Activated gamma-delta T cell treated with anti-CD3 and anti-CD28 coated beads, Interleukin-2, amount 50 U/mL, for 16 hours (primary cell): ENCODE measurements at regions not wholly inside any gene's neighbourhood (a gene's known extent, or its start where the extent isn't known, plus 50 kb on each side); places are given as distances from the start of the nearest gene placed in this dataset.

Source experiments
- DNase-seq: peaks from one replicate; pipeline ENCODE4 v3.0.0-alpha.2; 2020; ENCODE audit warnings: low read depth

DNA sequence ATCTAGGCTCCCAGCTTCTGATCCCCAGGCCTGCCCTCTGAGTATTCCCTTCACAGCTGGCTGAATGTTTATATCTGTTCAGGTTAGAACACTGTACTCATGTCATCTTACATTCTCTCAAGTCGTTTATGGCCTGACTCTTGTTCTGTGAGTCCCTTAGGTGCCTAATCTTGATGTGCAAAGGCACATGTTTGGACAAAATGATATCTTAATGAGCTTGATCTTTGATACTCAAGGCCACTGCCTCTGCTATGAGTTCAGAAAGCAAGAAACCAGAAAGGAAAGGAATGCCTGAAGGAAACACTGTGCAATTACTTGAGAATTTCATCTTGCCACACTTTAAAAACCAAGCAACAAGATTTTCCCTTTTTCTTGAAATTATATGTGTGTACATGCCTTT lies 391.8 kb upstream of the ZNF608 start:
- no peak for DNase-seq

DNA sequence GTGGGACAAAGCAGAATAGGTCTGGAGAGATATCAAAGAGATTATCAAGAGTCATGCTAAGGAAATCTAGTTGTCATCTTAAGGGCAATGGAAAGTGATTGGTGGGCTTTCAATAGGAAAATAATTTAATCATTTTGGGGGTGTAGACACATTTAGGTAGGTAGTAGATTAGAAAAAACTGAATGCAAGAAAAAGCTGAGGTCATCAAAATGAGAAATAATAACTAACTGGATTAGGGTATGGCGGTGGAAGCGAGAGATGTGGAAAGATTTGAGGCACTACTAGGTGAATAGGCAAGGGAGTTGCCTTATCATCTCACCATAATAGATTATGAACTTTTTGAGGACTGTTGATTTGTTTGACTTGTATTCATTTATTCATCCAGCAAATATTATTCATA lies 393.2 kb upstream of the ZNF608 start:
- DNase-seq: no peak

DNA sequence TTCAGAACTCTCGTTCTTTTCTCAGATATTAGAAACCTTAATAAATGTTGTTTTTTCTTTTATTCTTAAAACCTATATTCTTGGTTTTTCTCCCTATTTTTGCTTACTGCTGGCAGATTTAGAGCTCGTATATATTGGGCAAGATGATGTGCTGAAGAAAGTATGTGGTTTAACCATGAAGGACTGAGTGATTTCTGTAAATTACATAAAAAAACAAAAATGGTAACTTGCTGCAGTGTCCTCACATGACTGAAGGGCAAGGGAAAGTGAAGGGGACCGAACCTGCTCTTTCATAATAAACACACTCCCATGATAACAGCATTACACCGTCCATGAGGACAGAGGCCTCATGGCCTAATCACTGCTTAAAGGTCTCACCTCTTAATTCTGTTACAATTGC lies 393.8 kb upstream of the ZNF608 start:
- DNase-seq: no peak

DNA sequence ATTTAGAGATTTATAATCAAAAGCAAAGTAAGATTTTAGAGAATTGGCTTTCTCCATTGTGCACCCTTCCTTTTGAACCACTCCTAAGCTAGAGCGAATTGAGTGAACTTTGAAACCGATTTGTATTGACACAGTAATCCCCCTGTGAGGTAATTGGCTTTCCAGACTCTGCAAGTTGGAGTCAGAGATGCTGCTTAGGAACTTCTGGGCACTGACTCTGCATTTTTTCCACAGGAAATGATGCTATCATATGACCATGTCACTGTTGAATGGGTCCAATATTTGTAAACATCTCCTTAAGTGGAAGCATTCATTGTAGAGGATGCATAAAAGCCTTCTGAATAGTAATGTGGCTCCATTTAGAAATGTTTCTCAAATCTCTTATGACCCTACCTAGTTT lies 394.4 kb upstream of the ZNF608 start:
- DNase-seq: no peak

DNA sequence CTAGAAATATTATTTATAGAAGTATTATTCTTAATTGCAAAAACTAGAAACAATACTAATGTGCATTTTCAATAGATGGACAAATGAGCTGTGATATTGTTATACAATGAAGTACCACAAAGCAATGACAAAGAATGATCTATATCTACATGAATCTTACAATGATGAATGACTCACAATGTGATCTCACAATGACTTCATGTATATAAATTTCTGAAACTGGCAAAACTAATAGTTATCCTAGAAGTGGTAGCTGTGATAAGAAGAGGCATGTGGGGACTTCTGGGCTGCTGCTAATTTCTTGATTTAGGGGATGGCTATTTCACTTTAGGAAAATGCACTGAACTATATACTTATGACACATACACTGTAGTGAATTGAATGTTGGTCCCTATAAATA lies 396.0 kb upstream of the ZNF608 start:
- DNase-seq: no peak

DNA sequence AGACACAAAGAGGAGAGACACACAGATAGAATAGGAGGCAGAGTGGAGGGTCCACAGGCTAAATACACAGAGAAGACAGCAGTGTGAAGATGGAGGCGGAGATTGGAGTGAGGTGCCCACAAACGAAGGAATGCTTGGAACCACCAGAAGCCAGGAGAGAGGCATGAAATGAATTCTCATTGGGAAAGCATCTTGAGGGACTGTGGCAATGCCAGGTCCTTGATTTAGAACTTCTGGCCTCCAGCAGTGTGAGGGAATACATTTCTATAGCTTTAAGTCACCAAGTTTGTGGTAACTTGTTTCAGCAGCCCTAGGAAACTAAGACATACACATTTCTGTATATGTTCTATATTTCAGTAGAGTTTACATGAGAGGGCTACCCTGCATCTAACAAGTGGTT lies 396.6 kb upstream of the ZNF608 start:
- no peak for DNase-seq

DNA sequence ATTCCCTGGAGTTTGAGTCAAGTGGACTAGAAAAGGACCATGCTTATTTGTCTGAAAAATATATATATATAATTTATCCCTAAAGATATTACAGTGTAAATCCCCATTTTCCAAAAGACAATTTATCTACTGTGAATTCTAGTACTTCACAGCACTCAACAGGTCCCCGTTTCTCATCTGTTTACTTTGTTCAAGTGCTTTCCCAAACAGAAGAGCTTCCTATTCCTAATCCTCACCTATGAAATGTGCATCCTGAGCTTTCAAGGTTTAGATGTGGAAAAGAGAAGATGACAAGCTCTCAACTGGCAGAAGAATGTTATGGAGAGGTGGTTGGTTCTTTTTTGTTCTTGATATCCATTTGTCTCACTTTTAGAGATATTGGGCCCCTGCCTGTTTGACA lies 401.6 kb upstream of the ZNF608 start:
- no peak for DNase-seq

DNA sequence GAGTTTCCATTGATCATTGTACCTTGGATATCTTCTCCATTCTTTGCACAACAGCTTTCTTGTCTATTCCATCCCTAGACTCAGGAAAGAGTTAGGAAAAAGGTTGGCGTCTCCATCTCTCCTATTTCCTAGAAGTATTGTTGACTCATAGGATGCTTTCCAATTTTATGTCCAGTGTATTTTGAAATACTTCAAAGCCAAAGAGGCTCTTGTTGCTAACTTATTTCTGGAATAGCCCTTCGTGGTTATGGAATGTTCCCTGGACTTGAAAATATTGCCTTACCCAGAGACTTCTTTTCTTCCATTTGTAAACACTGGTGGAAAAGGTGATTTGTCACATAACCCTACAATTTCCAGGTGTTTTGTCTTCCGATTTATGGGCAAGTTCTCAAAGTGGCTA lies 402.3 kb upstream of the ZNF608 start:
- DNase-seq: no peak

DNA sequence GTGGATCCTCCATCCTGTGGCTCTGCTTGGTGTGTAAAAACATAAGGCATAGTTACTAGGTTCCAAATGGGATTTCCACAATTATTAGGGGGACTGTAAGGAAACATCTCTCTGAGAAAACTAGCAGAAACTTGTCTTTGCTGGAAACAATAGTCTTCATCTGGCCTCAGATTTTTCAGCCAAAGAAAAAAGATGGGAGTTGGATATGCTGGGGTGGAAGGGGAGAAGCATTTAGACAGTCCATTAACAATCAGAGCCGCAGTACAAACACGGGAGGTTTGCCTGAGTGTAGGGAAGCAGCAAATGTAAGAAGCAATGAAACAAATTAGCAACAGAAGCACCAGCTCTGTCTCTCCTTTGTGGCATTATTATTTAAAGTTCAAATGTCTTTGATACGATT lies 402.7 kb upstream of the ZNF608 start:
- DNase-seq: no peak

DNA sequence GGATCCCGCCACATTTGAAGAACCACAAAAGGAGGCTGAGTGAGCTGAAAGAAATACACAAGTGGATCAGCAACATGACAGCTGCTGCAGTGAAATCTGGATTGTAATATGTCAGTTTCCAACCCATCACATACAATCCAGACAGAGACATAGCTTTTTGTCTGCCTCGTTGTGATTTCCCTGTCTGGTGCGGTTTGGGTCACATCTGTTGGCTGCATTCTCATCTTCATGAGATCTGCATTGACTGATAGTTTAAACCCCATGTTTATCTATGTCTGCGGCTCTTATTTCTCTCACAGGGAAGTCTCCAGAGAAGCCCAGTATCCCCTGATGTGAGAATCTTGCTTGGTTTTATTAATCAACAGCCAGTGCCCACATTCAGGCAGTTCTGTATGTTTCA lies 403.1 kb upstream of the ZNF608 start:
- no peak for DNase-seq

DNA sequence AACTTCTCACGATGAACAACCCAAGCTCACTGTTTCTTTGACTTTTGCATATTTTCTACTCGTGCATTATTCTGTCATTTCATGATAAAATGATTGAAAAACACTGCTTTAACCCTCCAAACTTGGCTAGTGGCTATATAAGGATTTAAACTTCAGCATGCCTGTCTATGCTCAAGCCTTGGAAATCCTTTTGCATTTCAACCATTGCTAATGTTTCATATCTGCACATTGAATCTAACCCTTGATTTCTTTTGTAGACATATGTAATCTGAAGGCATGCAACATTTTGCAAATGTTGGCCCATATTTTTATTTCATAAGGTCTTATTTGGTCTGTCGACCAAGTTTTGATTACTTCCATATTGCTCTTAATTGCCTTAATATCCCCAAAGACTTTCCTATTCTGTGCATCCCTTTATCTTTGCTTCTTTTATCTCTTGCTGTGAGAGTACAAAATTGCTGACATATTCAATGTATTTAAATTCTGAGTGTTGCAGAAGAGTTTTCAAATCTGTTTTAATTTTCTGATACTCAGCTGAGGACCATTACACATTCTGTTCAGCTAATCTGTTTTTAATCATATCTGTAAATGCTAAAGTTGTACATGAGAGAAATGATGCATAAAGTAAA lies 403.7 kb upstream of the ZNF608 start:
- no peak for DNase-seq

DNA sequence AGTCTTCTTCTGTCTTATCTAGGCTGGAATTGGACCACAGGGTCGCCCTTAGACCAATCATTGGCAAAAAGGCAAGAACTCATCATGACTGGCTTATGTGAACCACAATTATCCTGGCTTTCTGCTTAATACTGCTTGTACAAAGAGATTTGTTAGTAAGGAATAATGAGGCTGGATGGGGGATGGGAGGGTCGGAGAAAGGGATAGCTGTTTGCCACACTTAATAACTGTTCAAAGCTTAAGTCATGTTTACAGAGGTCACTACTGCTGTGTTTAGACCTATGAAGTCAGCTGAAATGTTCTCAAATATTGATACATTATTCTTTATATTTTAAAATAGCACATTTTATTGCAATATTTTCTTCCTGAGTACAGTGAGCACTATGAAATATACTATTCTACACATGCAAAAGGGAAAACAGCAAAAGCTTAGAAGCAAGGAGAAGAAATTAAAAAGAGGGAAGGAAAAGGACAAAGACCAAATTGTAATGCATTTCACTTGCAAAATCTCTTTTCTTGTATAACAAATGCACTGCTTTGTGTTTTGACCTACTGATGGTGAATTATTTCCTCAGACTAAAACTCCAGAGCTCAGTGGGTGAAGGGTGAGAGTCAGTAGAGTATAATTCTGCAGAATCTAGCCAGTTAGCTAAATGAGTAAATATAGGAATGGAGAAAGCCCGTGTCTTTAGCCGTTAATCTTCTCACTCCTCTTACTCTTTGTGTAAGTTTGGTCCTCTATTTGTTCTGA lies 404.9 kb upstream of the ZNF608 start:
- DNase-seq: no peak

DNA sequence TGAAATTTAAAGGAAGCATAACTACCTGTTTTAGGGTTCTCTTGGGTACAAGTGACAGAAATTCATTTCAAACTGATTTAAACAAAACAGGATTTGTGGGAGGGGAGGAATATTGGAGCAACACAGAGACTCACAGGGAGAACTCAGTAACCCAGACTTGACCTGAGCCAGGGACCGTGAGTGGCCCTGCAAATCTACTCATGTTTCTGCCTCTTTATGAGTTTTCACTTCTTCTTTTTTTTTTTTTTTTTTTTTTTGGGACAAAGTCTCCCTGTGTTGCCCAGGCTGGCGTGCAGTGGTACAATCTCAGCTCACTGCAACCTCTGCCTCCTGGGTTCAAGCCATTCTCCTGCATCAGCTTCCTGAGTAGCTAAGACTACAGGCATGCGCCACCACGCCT lies 405.6 kb upstream of the ZNF608 start:
- no peak for DNase-seq

DNA sequence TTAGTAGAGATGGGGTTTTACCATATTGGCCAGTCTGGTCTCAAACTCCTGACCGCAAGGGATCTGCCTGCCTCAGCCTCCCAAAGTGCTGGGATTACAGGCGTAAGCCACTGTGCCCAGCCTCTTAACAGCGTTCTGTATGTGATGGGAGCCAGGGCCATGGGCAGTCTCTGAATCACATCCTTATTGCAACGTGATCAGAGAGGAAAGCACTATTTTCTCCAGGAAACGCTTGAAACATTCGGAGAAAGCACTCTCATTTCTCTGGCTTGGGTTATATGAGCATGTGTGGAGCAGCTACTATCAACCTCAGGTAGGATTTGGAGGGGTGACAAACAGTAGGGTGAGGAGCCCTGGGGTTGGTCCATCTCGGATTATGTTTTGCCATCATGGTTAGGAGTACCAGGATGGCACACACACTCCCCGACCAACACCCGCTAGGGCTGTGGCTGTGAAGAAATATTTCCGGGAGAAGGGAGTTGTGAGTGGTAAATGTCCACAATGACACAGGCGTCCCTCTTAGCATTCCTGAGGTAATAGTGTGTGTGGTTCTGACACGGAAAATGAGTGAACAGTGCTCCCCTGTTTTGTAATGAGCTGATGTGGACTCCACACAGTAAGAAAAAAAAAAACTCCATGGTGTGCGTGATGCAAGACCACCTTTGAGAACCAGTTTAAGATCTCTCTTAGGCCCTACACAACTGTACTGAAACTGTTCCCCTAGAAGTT lies 406.2 kb upstream of the ZNF608 start:
- DNase-seq: no peak

DNA sequence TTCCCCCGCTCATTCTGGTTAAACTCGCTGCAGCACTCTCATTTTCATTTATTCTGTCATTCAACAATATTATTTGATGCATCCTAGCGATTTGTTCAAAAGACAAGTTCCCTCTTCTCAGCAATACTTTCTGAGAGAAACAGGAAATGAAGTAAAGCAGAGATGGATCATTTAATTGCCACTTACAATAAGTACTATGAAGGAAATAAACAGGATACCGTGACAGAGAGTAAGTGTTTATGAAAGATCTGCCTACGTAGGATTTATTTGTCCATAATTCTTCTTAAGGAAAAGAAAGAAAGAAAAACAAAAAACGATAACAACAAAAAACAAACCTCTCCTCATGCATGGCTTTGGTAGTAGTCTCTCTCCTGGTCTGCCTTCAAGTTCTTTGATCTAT lies 406.8 kb upstream of the ZNF608 start:
- DNase-seq: no peak

DNA sequence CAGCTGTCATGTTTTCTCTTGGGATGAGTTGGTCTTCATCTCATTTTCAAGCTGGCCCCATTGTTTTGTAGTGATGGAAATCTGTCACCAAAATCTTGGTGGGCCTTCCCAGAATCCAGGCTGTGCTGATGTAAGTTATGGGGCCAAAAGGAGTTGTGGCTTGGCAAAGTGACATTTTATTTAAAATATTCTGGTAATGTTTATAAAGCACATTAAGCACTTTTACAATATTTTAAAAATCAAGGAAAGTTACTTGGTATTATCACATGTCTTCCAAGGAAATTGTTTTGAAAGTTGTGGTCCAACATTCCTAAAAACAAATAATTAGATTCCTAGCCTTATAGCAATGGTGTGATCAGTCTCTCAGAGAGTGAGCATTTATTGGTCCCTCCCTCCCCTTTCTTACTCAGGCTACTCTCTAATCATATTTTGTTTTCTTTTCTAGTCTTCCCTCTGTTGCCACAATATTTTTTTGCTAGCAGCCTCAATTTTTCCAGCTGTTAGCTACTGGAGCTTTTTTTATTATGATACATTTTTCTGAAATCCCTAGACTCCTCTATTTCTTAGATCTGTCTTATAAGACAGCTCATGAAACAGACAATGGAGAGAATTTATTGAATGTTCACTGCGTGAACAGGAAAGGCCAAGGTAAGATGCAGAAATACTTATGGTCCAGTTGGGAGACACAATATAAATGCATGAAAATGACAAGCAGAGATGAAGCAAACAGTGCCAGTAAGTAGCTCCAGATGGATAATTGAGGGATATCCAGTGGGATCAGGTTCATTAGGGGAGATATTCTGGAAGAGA lies 408.1 kb upstream of the ZNF608 start:
- DNase-seq: no peak

DNA sequence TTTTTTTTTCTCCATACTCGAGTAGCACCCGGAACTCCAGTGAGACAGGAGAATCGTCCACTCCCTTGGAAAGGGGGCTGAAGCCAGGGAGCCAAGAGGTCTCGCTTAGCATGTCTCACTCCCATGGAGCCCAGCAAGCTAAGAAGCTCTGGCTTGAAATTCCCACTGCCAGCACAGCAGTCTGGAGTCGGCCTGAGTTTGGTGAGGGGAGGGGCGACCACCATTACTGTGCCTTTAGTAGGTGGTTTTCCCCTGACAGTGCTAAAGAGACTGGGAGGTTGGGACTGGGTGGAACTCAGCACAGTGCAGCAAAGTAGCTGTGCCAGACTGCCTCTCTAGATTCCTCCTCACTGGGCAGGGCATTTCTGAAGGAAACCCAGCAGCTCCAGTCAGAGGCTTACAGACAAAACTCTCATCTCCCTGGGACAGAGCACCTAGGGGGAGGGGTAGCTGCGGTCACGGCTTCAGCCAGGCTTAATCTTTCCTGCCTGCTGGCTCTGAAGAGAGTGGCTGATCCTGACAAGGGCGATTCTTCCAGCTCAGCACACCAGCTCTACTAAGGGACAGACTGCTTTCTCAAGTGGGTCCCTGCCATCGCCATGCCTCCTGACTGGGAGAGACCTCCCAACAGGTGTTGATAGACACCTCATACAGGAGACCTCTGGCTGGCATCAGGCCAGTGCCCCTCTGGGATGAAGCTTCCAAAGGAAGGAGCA lies 414.5 kb upstream of the ZNF608 start:
- no peak for DNase-seq

DNA sequence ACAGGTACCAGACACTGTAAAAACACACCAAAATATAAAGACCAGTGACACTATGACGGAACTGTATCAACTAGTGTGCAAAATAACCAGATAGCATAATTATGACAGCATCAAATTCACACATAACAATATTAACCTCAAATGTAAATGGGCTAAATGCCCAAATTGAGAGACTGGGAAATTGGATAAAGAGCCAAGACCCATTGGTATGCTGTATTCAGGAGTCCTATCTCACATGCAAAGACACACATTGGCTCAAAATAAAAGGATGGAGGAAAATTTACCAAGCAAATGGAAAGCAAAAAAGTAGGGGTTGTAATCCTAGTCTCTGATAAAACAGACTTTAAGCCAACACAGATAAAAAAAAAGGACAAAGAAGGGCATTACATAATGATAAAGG lies 416.3 kb upstream of the ZNF608 start:
- DNase-seq: no peak

DNA sequence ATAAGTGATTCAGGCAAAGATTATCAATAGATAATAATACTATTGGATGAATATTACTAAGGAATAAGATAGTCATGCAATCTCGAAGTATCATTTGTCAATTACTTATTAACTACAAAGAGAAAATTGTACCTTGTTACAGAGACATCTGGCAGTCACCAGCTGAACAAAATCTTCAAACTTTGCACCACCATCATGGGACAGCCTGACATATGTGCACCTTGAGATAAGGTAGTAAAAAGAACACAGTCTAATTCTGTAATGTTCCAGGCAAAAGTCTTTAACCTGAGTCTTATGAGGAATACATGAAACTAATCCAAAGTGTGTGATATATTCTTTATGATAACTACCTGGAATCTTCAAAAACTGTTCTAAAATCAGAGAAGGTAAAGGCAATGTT lies 423.0 kb upstream of the ZNF608 start:
- no peak for DNase-seq

DNA sequence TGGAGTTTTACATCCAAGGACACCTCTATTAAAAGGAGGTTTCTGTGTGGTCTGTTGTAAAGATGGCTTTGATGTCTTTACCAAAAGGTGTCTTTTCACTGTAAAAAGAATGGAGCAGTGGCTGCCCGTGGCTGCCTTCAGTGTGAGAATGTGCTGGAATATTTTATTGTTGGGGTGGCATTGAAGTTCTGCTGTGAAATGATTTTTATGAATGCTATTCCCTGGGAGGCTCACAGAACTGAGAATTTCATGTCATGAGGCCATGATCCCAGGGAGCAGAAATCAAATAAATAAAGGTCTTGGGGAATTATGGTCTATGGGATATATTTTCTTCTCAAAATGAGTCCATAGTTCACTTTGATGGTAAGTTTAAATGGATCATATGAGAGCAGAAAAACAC lies 425.2 kb upstream of the ZNF608 start:
- DNase-seq: no peak

DNA sequence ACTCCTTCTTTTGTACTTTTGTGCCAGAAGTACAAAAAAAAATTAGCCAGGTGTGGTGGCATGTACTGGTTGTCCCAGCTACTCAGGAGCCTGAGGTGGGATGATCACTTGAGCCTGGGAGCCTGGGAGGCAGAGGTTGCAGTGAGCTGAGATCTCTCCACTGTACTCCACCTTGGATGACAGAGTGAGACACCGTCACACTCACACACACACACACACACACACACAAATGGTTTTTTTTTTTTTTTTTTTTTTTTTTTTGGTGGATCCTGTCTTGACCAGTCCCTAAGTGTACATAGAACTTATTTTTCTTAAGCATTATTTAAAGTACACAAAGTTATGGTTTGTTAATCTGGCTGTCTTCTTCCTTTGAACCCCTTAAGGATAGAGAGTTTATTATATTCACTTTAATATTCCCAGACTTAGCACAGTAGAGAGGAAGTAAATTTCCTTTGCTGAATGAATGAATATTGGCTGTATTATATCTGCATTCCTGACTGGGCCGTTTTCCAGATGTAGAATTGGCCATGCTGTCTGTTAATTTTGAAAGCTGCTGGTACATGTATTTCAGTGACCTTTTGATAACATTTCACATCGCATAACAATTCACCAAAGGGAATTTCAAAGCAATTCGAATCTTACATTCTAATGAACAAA lies 429.0 kb upstream of the ZNF608 start:
- no peak for DNase-seq

DNA sequence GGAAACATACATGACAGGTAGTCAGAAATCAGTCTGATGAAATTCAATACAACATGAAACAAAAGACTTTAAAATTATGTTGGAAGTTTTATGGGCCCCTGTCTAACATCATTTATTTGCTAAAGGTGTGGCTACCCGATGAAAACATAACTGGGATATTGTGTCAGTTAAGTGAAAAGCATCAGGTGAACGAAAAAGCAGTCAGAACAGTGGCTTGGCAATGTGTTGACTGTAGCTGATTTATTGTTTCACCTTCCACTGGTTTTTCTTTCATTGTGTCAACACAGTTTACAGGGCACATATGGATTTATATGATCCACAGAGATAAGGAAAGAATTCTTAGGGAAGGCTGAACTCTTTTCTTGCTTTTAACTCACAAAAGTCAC lies 429.6 kb upstream of the ZNF608 start:
- no peak for DNase-seq
